Neural cell (in vitro differentiated cells): ENCODE measurements at regions not wholly inside any gene's neighbourhood (a gene's known extent, or its start where the extent isn't known, plus 50 kb on each side); places are given as distances from the start of the nearest gene placed in this dataset.

Experiments used
- H2AFZ ChIP-seq: fragments of 200-600, 300-800 bp; sonication (generic), shearing (Covaris generic); 2 replicates; pipeline ENCODE4 v1.6.0; 2014; ENCODE audit warnings: low read depth, mild to moderate bottlenecking, antibody characterized with exemption, low read length, moderate library complexity
- H3F3A ChIP-seq: fragments of 200-600 bp; shearing (Covaris generic); 2 replicates; pipeline ENCODE4 v1.6.1; 2016; ENCODE audit warnings: mild to moderate bottlenecking, moderate library complexity, mixed read lengths, antibody characterized with exemption, low read length; ENCODE audit not compliant: insufficient read depth, poor library complexity, severe bottlenecking
- H3K27ac ChIP-seq: fragments of 200-600, 300-800 bp; sonication (generic), shearing (Covaris generic); 2 replicates; pipeline ENCODE4 v1.5.1; 2014; ENCODE audit warnings: mild to moderate bottlenecking, low read length, moderate library complexity
- H3K27me3 ChIP-seq: fragments of 300-800, 200-600 bp; sonication (generic), shearing (Covaris generic); 2 replicates; pipeline ENCODE4 v1.6.0; 2014; ENCODE audit warnings: mild to moderate bottlenecking, low read depth, low read length, moderate library complexity; ENCODE audit not compliant: insufficient read depth
- H3K36me3 ChIP-seq: fragments of 300-800, 200-600 bp; sonication (generic), shearing (Covaris generic); 2 replicates; pipeline ENCODE4 v1.5.1; 2014; ENCODE audit warnings: mild to moderate bottlenecking, antibody characterized with exemption, low read length, moderate library complexity; ENCODE audit not compliant: insufficient read depth
- H3K4me2 ChIP-seq: fragments of 300-800, 200-600 bp; sonication (generic), shearing (Covaris generic); 2 replicates; pipeline ENCODE4 v1.6.0; 2014; ENCODE audit warnings: mild to moderate bottlenecking, low read length
- H3K4me3 ChIP-seq: fragments of 300-800, 200-600 bp; sonication (generic), shearing (Covaris generic); 2 replicates; pipeline ENCODE4 v1.5.1; 2014; ENCODE audit warnings: mild to moderate bottlenecking, low read length, moderate library complexity
- H3K79me2 ChIP-seq: fragments of 200-600 bp; shearing (Covaris generic); replicated peaks from 2 replicates; pipeline ENCODE4 v1.6.0; 2014; ENCODE audit warnings: mild to moderate bottlenecking, low read length, moderate library complexity; ENCODE audit not compliant: insufficient read depth
- H3K9ac ChIP-seq: fragments of 300-800, 200-600 bp; sonication (generic), shearing (Covaris generic); 2 replicates; pipeline ENCODE4 v1.6.1; 2016; ENCODE audit warnings: mild to moderate bottlenecking, low read length, mixed read lengths
- H3K9me2 ChIP-seq: fragments of 200-600 bp; shearing (Covaris generic); 2 replicates; pipeline ENCODE4 v1.6.1; 2016; ENCODE audit warnings: mild to moderate bottlenecking, low read length, mixed read lengths; ENCODE audit not compliant: insufficient read depth
- H3K9me3 ChIP-seq: fragments of 200-600, 300-800 bp; sonication (generic), shearing (Covaris generic); 2 replicates; pipeline ENCODE4 v1.6.1; 2016; ENCODE audit warnings: mild to moderate bottlenecking, mixed run types, low read length, moderate library complexity, mixed read lengths
- H4K20me1 ChIP-seq: fragments of 200-600 bp; shearing (Covaris generic); 2 replicates; pipeline ENCODE4 v1.6.1; 2016; ENCODE audit warnings: mild to moderate bottlenecking, mixed run types; ENCODE audit not compliant: insufficient read depth
- CTCF ChIP-seq: fragments of 450-650 bp; IDR thresholded peaks from 2 replicates; pipeline ENCODE4 v1.5.1; 2014; ENCODE audit warnings: antibody characterized with exemption, mild to moderate bottlenecking, moderate library complexity; ENCODE audit not compliant: poor library complexity, severe bottlenecking
- EP300 ChIP-seq: fragments of 450-650 bp; conservative IDR thresholded peaks from 2 replicates; pipeline ENCODE4 v1.6.1; 2014; ENCODE audit warnings: antibody characterized with exemption, mild to moderate bottlenecking, moderate library complexity; ENCODE audit not compliant: poor library complexity, severe bottlenecking
- EZH2 ChIP-seq: fragments of 200-600, 300-800 bp; shearing (Covaris generic), sonication (generic); IDR thresholded peaks from 2 replicates; pipeline ENCODE4 v1.6.1; 2014; ENCODE audit warnings: antibody characterized with exemption, low read length, borderline replicate concordance, mild to moderate bottlenecking; ENCODE audit not compliant: insufficient read depth, poor library complexity, severe bottlenecking
- MXI1 ChIP-seq: fragments of 450-650 bp; conservative IDR thresholded peaks from 2 replicates; pipeline ENCODE4 v1.6.1; 2014; ENCODE audit warnings: antibody characterized with exemption, mild to moderate bottlenecking; ENCODE audit not compliant: poor library complexity, severe bottlenecking
- POLR2AphosphoS5 ChIP-seq: IDR thresholded peaks from 2 replicates; pipeline ENCODE4 v1.6.1; 2012
- RAD21 ChIP-seq: fragments of 450-650 bp; conservative IDR thresholded peaks from 2 replicates; pipeline ENCODE4 v1.6.1; 2014; ENCODE audit warnings: antibody characterized with exemption, mild to moderate bottlenecking, moderate library complexity
- REST ChIP-seq: IDR thresholded peaks from 2 replicates; pipeline ENCODE4 v1.6.1; 2012; ENCODE audit warnings: borderline replicate concordance
- SMC3 ChIP-seq: fragments of 450-650 bp; conservative IDR thresholded peaks from 2 replicates; pipeline ENCODE4 v1.6.1; 2014; ENCODE audit warnings: antibody characterized with exemption, mild to moderate bottlenecking, moderate library complexity; ENCODE audit not compliant: poor library complexity
- TAF1 ChIP-seq: IDR thresholded peaks from 2 replicates; pipeline ENCODE4 v1.6.1; 2012; ENCODE audit warnings: low read depth

GRCh38 chr12:59020073-59020946 lies 100.0 kb upstream of the LRIG3 start:
- Histone ChIP-seq H2AFZ (no peak overlapping the region), H3K27me3 (no peaks in the 10 kb centered on the region), H3K79me2 (no peaks in the 10 kb centered on the region), H3K4me2 (no peak overlapping the region), H3K9me2 (no peaks in the 10 kb centered on the region), H3F3A (no peaks in the 10 kb centered on the region), H4K20me1 (no peaks in the 10 kb centered on the region), H3K4me3 (no peak overlapping the region), H3K36me3 (no peaks in the 10 kb centered on the region), H3K9ac (no peak overlapping the region), H3K9me3 (no peaks in the 10 kb centered on the region), H3K27ac (no peak overlapping the region)
- no peak for TF ChIP-seq EP300
- no peak for TF ChIP-seq POLR2AphosphoS5
- TF ChIP-seq EZH2 = no peak
- TF ChIP-seq TAF1 = no peak
- no peak for TF ChIP-seq REST
- no peak for TF ChIP-seq MXI1
- no peak for TF ChIP-seq SMC3
- TF ChIP-seq CTCF = no peak
- no peak for TF ChIP-seq RAD21

- TF ChIP-seq RAD21 = no peak
- Histone ChIP-seq H3K79me2 (no peaks in the 10 kb centered on the region), H2AFZ (no peak overlapping the region), H3F3A (no peaks in the 10 kb centered on the region), H3K9me3 (no peaks in the 10 kb centered on the region), H3K27ac (no peak overlapping the region), H3K27me3 (no peaks in the 10 kb centered on the region), H3K4me3 (no peak overlapping the region), H3K4me2 (no peak overlapping the region), H3K9ac (no peak overlapping the region), H3K9me2 (no peaks in the 10 kb centered on the region), H3K36me3 (no peaks in the 10 kb centered on the region), H4K20me1 (no peaks in the 10 kb centered on the region)
These were observed 94.6 kb upstream of the LRIG3 start for GRCh38 chr12:59014885-59015284.
